Mesendoderm (in vitro differentiated cells): ENCODE measurements at regions not wholly inside any gene's neighbourhood (a gene's known extent, or its start where the extent isn't known, plus 50 kb on each side); places are given as distances from the start of the nearest gene placed in this dataset.

Source experiments
- DNase-seq: peaks from one replicate; pipeline ENCODE4 v3.0.0; 2013
- H2AK5ac ChIP-seq: 2 replicates; pipeline ENCODE4 v1.6.1; 2013; ENCODE audit warnings: low read length, inconsistent platforms
- H2BK120ac ChIP-seq: 2 replicates; pipeline ENCODE4 v1.6.1; 2013; ENCODE audit warnings: low read depth, mild to moderate bottlenecking, low read length, moderate library complexity, mixed read lengths
- H2BK15ac ChIP-seq: replicated peaks from 2 replicates; pipeline ENCODE4 v1.6.1; 2013; ENCODE audit warnings: low read depth, mild to moderate bottlenecking, moderate library complexity
- H2BK5ac ChIP-seq: 2 replicates; pipeline ENCODE4 v1.6.1; 2013; ENCODE audit warnings: low read length, inconsistent platforms
- H3K18ac ChIP-seq: 2 replicates; pipeline ENCODE4 v1.6.1; 2013; ENCODE audit warnings: mild to moderate bottlenecking, low read length, mixed read lengths
- H3K23ac ChIP-seq: one replicate; pipeline ENCODE4 v1.6.1; 2013; ENCODE audit warnings: low read length
- H3K27ac ChIP-seq: 2 replicates; pipeline ENCODE4 v1.5.1; 2013; ENCODE audit warnings: low read depth, mild to moderate bottlenecking, inconsistent platforms, low read length, moderate library complexity
- H3K27me3 ChIP-seq: 2 replicates; pipeline ENCODE4 v1.6.1; 2013; ENCODE audit warnings: low read length, control low read depth, mild to moderate bottlenecking, inconsistent platforms; ENCODE audit not compliant: insufficient read depth, poor library complexity
- H3K36me3 ChIP-seq: 2 replicates; pipeline ENCODE4 v1.6.1; 2013; ENCODE audit warnings: low read length, inconsistent platforms; ENCODE audit not compliant: control insufficient read depth, insufficient read depth
- H3K4ac ChIP-seq: one replicate; pipeline ENCODE4 v1.6.1; 2013; ENCODE audit warnings: low read depth, mild to moderate bottlenecking, low read length, moderate library complexity
- H3K4me1 ChIP-seq: 2 replicates; pipeline ENCODE4 v1.6.1; 2013; ENCODE audit warnings: low read depth, low read length, inconsistent platforms; ENCODE audit not compliant: control insufficient read depth
- H3K4me2 ChIP-seq: 2 replicates; pipeline ENCODE4 v1.6.1; 2013; ENCODE audit warnings: low read length
- H3K4me3 ChIP-seq: 2 replicates; pipeline ENCODE4 v1.5.1; 2013; ENCODE audit warnings: mild to moderate bottlenecking, low read length
- H3K56ac ChIP-seq: one replicate; pipeline ENCODE4 v1.6.1; 2013; ENCODE audit warnings: low read length
- H3K79me1 ChIP-seq: 2 replicates; pipeline ENCODE4 v1.6.1; 2013; ENCODE audit warnings: low read length, inconsistent platforms
- H3K79me2 ChIP-seq: 2 replicates; pipeline ENCODE4 v1.6.1; 2013; ENCODE audit warnings: mild to moderate bottlenecking, low read length; ENCODE audit not compliant: control insufficient read depth, insufficient read depth
- H3K9ac ChIP-seq: 2 replicates; pipeline ENCODE4 v1.6.1; 2013; ENCODE audit warnings: low read length, inconsistent platforms
- H4K5ac ChIP-seq: one replicate; pipeline ENCODE4 v1.6.1; 2013; ENCODE audit warnings: low read length
- H4K8ac ChIP-seq: one replicate; pipeline ENCODE4 v1.6.1; 2013; ENCODE audit warnings: low read depth, mild to moderate bottlenecking, control low read depth, low read length, moderate library complexity
- WGBS: extraction: QIAGEN DNeasy Blood & Tissue Kit; methylation state at CpG from one replicate; pipeline ENCODE4 v1.1.7; 2013; ENCODE audit warnings: low lambda C conversion rate, missing lambda C conversion rate; ENCODE audit not compliant: insufficient coverage; ENCODE audit errors: extremely low coverage; 5-methylcytosine and 5-hydroxymethylcytosine counted together

DNA sequence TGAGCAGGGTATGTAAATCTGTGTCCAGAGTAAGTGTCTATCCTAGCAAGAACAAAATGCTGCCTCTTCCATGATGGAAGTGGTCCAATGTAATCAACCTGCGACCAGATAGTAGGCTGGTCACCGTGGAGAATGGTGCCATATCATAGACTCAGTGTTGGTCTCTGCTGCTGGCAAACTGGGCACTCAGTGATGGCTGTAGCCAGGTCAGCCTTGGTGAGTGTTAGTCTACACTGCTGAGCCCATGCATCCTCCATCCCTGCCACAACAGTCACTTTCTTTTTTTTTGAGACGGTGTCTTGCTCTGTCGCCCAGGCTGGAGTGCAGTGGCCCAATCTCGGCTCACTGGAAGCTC is 69.3 kb downstream of the CHRD start:
- Histone ChIP-seq H3K79me1 (no peaks in the 10 kb centered on the region), H2AK5ac (no peak overlapping the region), H3K4ac (no peak overlapping the region), H2BK5ac (no peak overlapping the region), H3K4me1 (no peaks in the 10 kb centered on the region), H3K56ac (no peak overlapping the region), H3K36me3 (no peaks in the 10 kb centered on the region), H3K4me3 (no peak overlapping the region), H3K23ac (no peak overlapping the region), H2BK15ac (no peak overlapping the region), H4K5ac (no peak overlapping the region), H4K8ac (no peak overlapping the region), H3K4me2 (no peak overlapping the region), H2BK120ac (no peak overlapping the region), H3K27ac (no peak overlapping the region), H3K9ac (no peak overlapping the region), H3K27me3 (no peaks in the 10 kb centered on the region), H3K79me2 (no peaks in the 10 kb centered on the region), H3K18ac (no peak overlapping the region)
- no peak for DNase-seq
- WGBS: no CpG with 5 or more reads among the region's 5 CpGs

DNA sequence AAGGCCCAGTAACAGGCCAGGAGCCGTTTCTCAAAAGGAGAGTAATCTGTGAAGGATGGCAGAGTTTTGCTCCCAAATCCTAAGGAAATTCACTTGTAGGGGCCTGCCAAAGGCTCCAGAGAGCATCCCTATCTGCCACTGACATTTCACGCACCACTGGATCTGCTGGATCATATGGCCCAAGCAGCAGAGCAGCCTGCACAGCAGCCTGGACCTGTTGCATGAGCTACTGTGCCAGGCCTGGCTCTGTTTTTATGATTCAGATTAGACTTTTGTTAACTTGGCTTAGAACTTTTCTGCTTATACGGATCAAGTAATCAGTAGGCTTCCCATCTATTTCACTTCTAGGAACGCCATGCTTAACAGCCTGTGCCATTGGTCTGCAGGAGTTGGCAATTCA is 70.7 kb downstream of the CHRD start:
- no peak overlapping the region for H3K4me2 ChIP-seq

DNA sequence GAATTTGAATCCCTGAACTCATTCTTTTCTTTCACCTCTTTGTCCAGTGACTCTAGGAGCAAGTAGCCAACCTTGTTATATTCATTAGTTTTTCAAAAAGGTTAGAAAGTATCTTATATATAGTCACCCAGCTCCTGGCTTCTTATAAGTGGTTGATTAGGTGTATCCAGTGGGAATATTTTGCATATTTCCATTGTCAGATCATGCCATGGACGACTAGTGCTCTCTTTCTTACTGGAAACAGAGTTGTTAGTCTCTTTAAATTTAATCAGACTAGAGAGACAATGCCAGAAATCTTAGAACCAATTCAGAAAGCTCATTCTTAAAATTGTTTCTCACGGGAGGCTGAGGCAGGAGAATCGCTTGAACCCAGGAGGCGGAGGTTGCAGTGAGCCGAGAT is 73.4 kb downstream of the CHRD start:
- Histone ChIP-seq H2BK5ac (no peak overlapping the region), H3K27ac (no peak overlapping the region), H3K4ac (no peak overlapping the region), H3K4me3 (no peak overlapping the region), H3K36me3 (no peaks in the 10 kb centered on the region), H3K79me2 (no peaks in the 10 kb centered on the region), H2BK120ac (no peak overlapping the region), H4K5ac (no peak overlapping the region), H2BK15ac (no peak overlapping the region), H3K4me1 (no peaks in the 10 kb centered on the region), H3K23ac (no peak overlapping the region), H3K4me2 (no peak overlapping the region), H2AK5ac (no peak overlapping the region), H4K8ac (no peak overlapping the region), H3K27me3 (no peaks in the 10 kb centered on the region), H3K9ac (no peak overlapping the region), H3K79me1 (no peaks in the 10 kb centered on the region), H3K56ac (no peak overlapping the region), H3K18ac (no peak overlapping the region)
- DNase-seq: no peak
- WGBS: no CpG with 5 or more reads among the region's 5 CpGs

More for the DNA sequence above, 70.7 kb downstream of the CHRD start:
- DNase-seq: no peak
- Histone ChIP-seq H3K18ac (no peak overlapping the region), H3K27ac (no peak overlapping the region), H3K23ac (no peak overlapping the region), H3K79me2 (no peaks in the 10 kb centered on the region), H3K4ac (no peak overlapping the region), H3K4me3 (no peak overlapping the region), H2BK5ac (no peak overlapping the region), H4K5ac (no peak overlapping the region), H3K27me3 (no peaks in the 10 kb centered on the region), H2BK120ac (no peak overlapping the region), H2BK15ac (no peak overlapping the region), H4K8ac (no peak overlapping the region), H3K56ac (no peak overlapping the region), H3K4me1 (no peaks in the 10 kb centered on the region), H3K36me3 (no peaks in the 10 kb centered on the region), H3K79me1 (no peaks in the 10 kb centered on the region), H2AK5ac (no peak overlapping the region), H3K9ac (no peak overlapping the region)
- no CpG with 5 or more reads among the region's 4 CpGs for WGBS

DNA sequence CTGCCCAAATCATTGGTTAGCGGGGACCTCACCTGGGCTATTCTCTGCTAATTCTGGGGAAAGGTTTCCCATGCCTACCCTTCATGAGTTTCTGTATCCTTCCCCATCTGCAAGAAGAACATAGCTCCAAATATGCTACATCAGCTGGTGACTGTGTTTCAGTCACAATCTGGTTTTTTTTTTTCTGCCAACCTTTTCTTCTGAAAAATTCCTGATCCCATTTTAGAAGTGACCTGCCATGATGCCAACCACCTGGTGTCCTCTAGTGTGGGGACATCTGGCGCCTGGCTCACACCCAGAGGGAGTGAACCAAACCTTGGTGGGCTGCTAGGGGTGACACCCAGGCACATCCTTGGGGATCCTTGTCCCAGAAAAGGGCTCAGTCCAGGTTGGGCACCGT is 76.1 kb downstream of the CHRD start:
- Histone ChIP-seq H3K9ac (no peak overlapping the region), H3K4me1 (no peaks in the 10 kb centered on the region)

DNA sequence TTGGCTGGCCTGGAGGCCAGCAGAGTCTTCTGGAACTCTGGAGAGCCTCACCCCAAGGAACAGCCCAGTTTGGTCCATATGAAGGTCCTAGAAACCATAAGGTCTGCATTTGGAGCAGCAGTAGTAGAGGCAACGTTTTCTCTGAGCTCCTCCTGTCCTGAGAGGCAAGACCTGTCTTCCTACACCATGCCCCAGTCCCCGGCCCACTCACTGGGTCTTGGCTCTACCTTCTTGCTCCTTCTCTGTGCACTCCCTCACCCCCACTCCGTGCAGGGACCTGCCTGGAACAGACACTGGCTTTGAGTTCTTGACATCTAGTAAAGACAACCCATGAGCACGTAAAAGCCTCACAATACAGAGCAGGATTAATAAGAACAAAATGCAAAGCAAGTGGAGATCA is 76.6 kb downstream of the CHRD start:
- Histone ChIP-seq H3K4ac (no peak overlapping the region), H2BK5ac (no peak overlapping the region), H2BK15ac (no peak overlapping the region)

More for the DNA sequence above, 76.1 kb downstream of the CHRD start:
- H3K27me3 ChIP-seq: no peaks in the 10 kb centered on the region
- H3K36me3 ChIP-seq: no peaks in the 10 kb centered on the region
- no peak overlapping the region for H3K23ac ChIP-seq
- H2AK5ac ChIP-seq: no peak overlapping the region
- WGBS: no CpG with 5 or more reads among the region's 3 CpGs
- H4K5ac ChIP-seq: no peak overlapping the region
- no peaks in the 10 kb centered on the region for H3K79me2 ChIP-seq
- no peak overlapping the region for H4K8ac ChIP-seq
- no peak for DNase-seq
- H3K27ac ChIP-seq: no peak overlapping the region
- H2BK120ac ChIP-seq: no peak overlapping the region
- H2BK15ac ChIP-seq: no peak overlapping the region
- no peak overlapping the region for H3K4ac ChIP-seq
- H3K18ac ChIP-seq: no peak overlapping the region
- H3K4me2 ChIP-seq: no peak overlapping the region
- no peaks in the 10 kb centered on the region for H3K79me1 ChIP-seq
- H3K4me3 ChIP-seq: no peak overlapping the region
- H3K56ac ChIP-seq: no peak overlapping the region
- H2BK5ac ChIP-seq: no peak overlapping the region

DNA sequence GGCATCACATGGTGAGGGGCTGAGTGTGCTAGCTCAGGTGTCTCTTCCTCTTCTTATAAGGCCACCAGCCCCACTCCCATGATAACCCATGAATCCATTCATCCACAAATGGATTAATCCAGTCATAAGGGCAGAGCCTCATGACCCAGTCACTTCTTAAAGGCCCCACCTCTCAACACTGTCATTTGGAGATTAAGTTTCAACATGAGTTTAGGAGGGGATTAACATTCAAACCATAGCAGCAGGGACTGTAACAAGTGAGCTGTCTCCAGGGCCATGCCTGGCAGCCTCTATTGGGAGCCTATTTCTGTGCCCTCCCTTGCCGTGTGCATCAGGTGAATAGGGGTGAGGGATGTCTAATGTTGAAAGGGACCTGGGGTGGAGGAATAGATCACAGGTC is 77.5 kb downstream of the CHRD start:
- no peak overlapping the region for H2AK5ac ChIP-seq
- H3K4ac ChIP-seq: no peak overlapping the region
- H3K18ac ChIP-seq: no peak overlapping the region
- no peak overlapping the region for H4K8ac ChIP-seq
- no peak overlapping the region for H3K56ac ChIP-seq
- no peak overlapping the region for H3K4me3 ChIP-seq
- no peak overlapping the region for H3K23ac ChIP-seq
- H2BK5ac ChIP-seq: no peak overlapping the region
- H2BK120ac ChIP-seq: no peak overlapping the region
- WGBS: no CpG with 5 or more reads among the region's 1 CpG
- H3K27ac ChIP-seq: no peak overlapping the region
- no peak overlapping the region for H2BK15ac ChIP-seq
- H3K79me2 ChIP-seq: no peaks in the 10 kb centered on the region
- H3K79me1 ChIP-seq: no peaks in the 10 kb centered on the region
- H3K4me2 ChIP-seq: no peak overlapping the region
- no peaks in the 10 kb centered on the region for H3K27me3 ChIP-seq
- no peaks in the 10 kb centered on the region for H3K4me1 ChIP-seq
- no peak overlapping the region for H4K5ac ChIP-seq
- no peak overlapping the region for H3K9ac ChIP-seq
- no peaks in the 10 kb centered on the region for H3K36me3 ChIP-seq
- DNase-seq: no peak

More for the DNA sequence above, 76.6 kb downstream of the CHRD start:
- no peaks in the 10 kb centered on the region for H3K4me1 ChIP-seq
- no peaks in the 10 kb centered on the region for H3K27me3 ChIP-seq
- no peak overlapping the region for H3K4me3 ChIP-seq
- H3K4me2 ChIP-seq: no peak overlapping the region
- WGBS: no CpG with 5 or more reads among the region's 4 CpGs
- no peak overlapping the region for H2AK5ac ChIP-seq
- no peak for DNase-seq
- H4K5ac ChIP-seq: no peak overlapping the region
- no peaks in the 10 kb centered on the region for H3K79me2 ChIP-seq
- no peak overlapping the region for H3K9ac ChIP-seq
- H4K8ac ChIP-seq: no peak overlapping the region
- no peak overlapping the region for H3K18ac ChIP-seq
- no peak overlapping the region for H3K23ac ChIP-seq
- H3K56ac ChIP-seq: no peak overlapping the region
- no peaks in the 10 kb centered on the region for H3K36me3 ChIP-seq
- no peak overlapping the region for H3K27ac ChIP-seq
- no peak overlapping the region for H2BK120ac ChIP-seq
- no peaks in the 10 kb centered on the region for H3K79me1 ChIP-seq
